Panc1 (cell line): ENCODE measurements at regions not wholly inside any gene's neighbourhood (a gene's known extent, or its start where the extent isn't known, plus 50 kb on each side); places are given as distances from the start of the nearest gene placed in this dataset.

Experiments
- ATAC-seq: fragments of 200-7000 bp; cut with Tn5 transposase; 2 replicates; pipeline ENCODE4 v1.9.1; 2020; ENCODE audit warnings: mild to moderate bottlenecking, moderate library complexity
- BruUV-seq: library from RNA; stranded (reverse); fragments of 400-500 nt; replicated peaks from 2 replicates; lab custom pipeline; 2021; lab: Mats Ljungman, UMichigan
- CTCF ChIA-PET: fragments of 300-600 bp; sonication (Branson Sonifier 250); formaldehyde crosslinking; loops from one replicate; lab custom pipeline; 2022; ENCODE audit warnings: antibody characterized with exemption; lab: Charles Lee
- POLR2A ChIA-PET: fragments of 300-600 bp; sonication (Branson Sonifier 250); formaldehyde crosslinking; loops from one replicate; lab custom pipeline; 2022; ENCODE audit warnings: antibody characterized with exemption; lab: Charles Lee
- DNase-seq: peaks from one replicate; pipeline ENCODE4 v3.0.0-alpha.2; 2010; ENCODE audit warnings: low read depth, low spot score
- H3K27ac ChIP-seq: 2 replicates; pipeline ENCODE4 v1.5.1; 2011; ENCODE audit warnings: mild to moderate bottlenecking, low read length, inconsistent platforms
- H3K27me3 ChIP-seq: fragments of 200-500 bp; sonication (Bioruptor generic); 2 replicates; pipeline ENCODE4 v1.6.0; 2014; ENCODE audit warnings: low read length, inconsistent platforms; ENCODE audit not compliant: control insufficient read depth, insufficient read depth
- H3K36me3 ChIP-seq: fragments of 200-500 bp; sonication (Bioruptor generic); 2 replicates; pipeline ENCODE4 v1.5.1; 2014; ENCODE audit warnings: inconsistent platforms, mild to moderate bottlenecking, low read length, moderate library complexity; ENCODE audit not compliant: control insufficient read depth, insufficient read depth
- H3K4me1 ChIP-seq: 2 replicates; pipeline ENCODE4 v1.5.1; 2011; ENCODE audit warnings: inconsistent platforms, mild to moderate bottlenecking, low read length, moderate library complexity; ENCODE audit not compliant: control insufficient read depth, insufficient read depth
- H3K4me3 ChIP-seq, 2 experiments: 2 replicates each; pipeline ENCODE4 v1.5.1; 2011 to 2012; ENCODE audit warnings: low read depth in 2 of 2, low read length in 2 of 2, mild to moderate bottlenecking in 2 of 2, inconsistent platforms in 1 of 2, moderate library complexity in 1 of 2
- H3K9me3 ChIP-seq: fragments of 200-500 bp; sonication (Bioruptor generic); 2 replicates; pipeline ENCODE4 v1.5.1; 2014; ENCODE audit warnings: low read depth, mild to moderate bottlenecking, inconsistent platforms, low read length, moderate library complexity; ENCODE audit not compliant: control insufficient read depth, insufficient read depth
- CTCF ChIP-seq: fragments of 450-650 bp; IDR thresholded peaks from 2 replicates; pipeline ENCODE4 v1.5.1; 2017; ENCODE audit warnings: mild to moderate bottlenecking
- POLR2AphosphoS5 ChIP-seq: IDR thresholded peaks from 2 replicates; pipeline ENCODE4 v1.6.1; 2012; ENCODE audit warnings: mild to moderate bottlenecking, low read depth, low read length, moderate library complexity
- REST ChIP-seq, 2 experiments: IDR thresholded peaks; 2 replicates each; pipeline ENCODE4 v1.6.1; 2011 to 2012; ENCODE audit warnings: low read depth in 2 of 2, control low read depth in 1 of 2, low read length in 1 of 2, mild to moderate bottlenecking in 1 of 2, moderate library complexity in 1 of 2; ENCODE audit not compliant: insufficient read depth in 1 of 2
- SIN3A ChIP-seq: IDR thresholded peaks from 2 replicates; pipeline ENCODE4 v1.6.1; 2012; ENCODE audit warnings: low read depth, mild to moderate bottlenecking, low read length, moderate library complexity, borderline replicate concordance; ENCODE audit not compliant: insufficient read depth
- TCF7L2 ChIP-seq: IDR thresholded peaks from 2 replicates; pipeline ENCODE4 v1.6.1; 2011; ENCODE audit warnings: mild to moderate bottlenecking, low read depth, low read length, inconsistent platforms
- in situ Hi-C: cut with HindIII; loops from 2 replicates; pipeline ENCODE4 v1.10.0; 2016; ENCODE audit warnings: low sequenced_read_pairs, low pct_unique_long_range_greater_than_20kb
- intact Hi-C: fragments of 100-400 bp; cut with micrococcal nuclease; formaldehyde crosslinking; loops from one replicate; pipeline ENCODE4 v1.10.0; 2022; ENCODE audit not compliant: unreplicated experiment

- no peak for TF ChIP-seq REST (IDR thresholded peaks at IDR 0.05; ENCODE audit: insufficient read depth in 1 of 2, low read depth in 2 of 2, low read length in 1 of 2)
- no peak for TF ChIP-seq CTCF
- TF ChIP-seq POLR2AphosphoS5, result no peak
- no peak for TF ChIP-seq SIN3A
- ChIA-PET POLR2A (no interaction called here), CTCF (no interaction called here)
- no peaks in the 10 kb centered on the region for H3K36me3 ChIP-seq
- no TSS peak for BruUV-seq
- no peaks in the 10 kb centered on the region for H3K27me3 ChIP-seq
- no peak for ATAC-seq
- in situ Hi-C loops, result no loop called here
- no peaks in the 10 kb centered on the region for H3K4me1 ChIP-seq
- no peaks in the 10 kb centered on the region for H3K9me3 ChIP-seq
- H3K27ac ChIP-seq, result no peak overlapping the region
- intact Hi-C loops, result no loop called here
- DNase-seq, result no peak
- H3K4me3 ChIP-seq, result no peak overlapping the region
Measured at GRCh38 chr7:113801751-113802150, 117.1 kb downstream of the PPP1R3A start.

GRCh38 chr7:113800826-113801225 lies 118.0 kb downstream of the PPP1R3A start:
- Histone ChIP-seq H3K9me3 (no peaks in the 10 kb centered on the region), H3K4me1 (no peaks in the 10 kb centered on the region), H3K4me3 (no peak overlapping the region), H3K36me3 (no peaks in the 10 kb centered on the region), H3K27ac (no peak overlapping the region), H3K27me3 (no peaks in the 10 kb centered on the region)
- in situ Hi-C loops, result no loop called here
- POLR2A ChIA-PET, result no interaction called here
- DNase-seq, result no peak
- ATAC-seq, result no peak
- TF ChIP-seq TCF7L2 (no peak), CTCF (no peak), REST (IDR thresholded peaks at IDR 0.05; ENCODE audit: insufficient read depth in 1 of 2, low read depth in 2 of 2, low read length in 1 of 2) (no peak), POLR2AphosphoS5 (no peak), SIN3A (no peak)
- intact Hi-C loops, result no loop called here
- no TSS peak for BruUV-seq
- CTCF ChIA-PET, result no interaction called here
